CD4-positive, alpha-beta T cell treated with Interleukin-17A for 4 hours (primary cell): ENCODE measurements at regions not wholly inside any gene's neighbourhood (a gene's known extent, or its start where the extent isn't known, plus 50 kb on each side); places are given as distances from the start of the nearest gene placed in this dataset.
"Not testable (repeated sequence)": the region's sequence is repeated elsewhere in the genome, so short reads cannot be mapped to it uniquely, and the experiment has no call there.

Source experiments
- DNase-seq: peaks from one replicate; pipeline ENCODE4 v3.0.0-alpha.2; 2020; ENCODE audit warnings: mixed read lengths

DNA sequence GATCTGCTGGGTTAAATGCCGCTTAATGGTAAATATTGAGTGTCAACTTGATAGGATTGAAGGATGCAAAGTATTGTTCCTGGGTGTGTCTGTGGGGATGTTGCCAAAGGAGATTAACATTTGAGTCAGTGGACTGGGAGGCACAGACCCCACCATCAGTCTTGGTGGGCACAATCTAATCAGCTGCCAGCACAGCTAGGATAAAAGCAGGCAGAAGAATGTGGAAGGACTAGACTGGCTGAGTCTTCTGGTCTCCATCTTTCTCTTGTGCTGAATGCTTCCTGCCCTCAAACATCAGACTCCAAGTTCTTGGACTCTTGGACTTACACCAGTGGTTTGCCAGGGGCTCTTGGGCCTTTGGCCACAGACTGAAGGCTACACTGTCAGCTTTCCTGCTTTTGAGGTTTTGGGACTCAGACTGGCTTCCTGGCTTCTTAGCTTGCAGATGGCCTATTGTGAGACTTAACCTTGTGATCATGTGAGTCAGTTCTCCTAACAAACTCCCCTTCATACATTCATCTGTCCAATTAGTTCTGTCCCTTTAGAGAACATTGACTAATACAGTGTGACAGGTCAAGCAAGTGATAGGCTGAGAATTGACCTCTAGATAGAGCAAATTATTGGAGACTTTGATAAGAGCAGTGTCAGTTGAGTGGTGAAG, 332.5 kb downstream of the DLEU7 start:
- not testable (repeated sequence) for DNase-seq

GRCh38 chr13:50511877-50512341, 331.6 kb downstream of the DLEU7 start:
- DNase-seq: no peak

DNA sequence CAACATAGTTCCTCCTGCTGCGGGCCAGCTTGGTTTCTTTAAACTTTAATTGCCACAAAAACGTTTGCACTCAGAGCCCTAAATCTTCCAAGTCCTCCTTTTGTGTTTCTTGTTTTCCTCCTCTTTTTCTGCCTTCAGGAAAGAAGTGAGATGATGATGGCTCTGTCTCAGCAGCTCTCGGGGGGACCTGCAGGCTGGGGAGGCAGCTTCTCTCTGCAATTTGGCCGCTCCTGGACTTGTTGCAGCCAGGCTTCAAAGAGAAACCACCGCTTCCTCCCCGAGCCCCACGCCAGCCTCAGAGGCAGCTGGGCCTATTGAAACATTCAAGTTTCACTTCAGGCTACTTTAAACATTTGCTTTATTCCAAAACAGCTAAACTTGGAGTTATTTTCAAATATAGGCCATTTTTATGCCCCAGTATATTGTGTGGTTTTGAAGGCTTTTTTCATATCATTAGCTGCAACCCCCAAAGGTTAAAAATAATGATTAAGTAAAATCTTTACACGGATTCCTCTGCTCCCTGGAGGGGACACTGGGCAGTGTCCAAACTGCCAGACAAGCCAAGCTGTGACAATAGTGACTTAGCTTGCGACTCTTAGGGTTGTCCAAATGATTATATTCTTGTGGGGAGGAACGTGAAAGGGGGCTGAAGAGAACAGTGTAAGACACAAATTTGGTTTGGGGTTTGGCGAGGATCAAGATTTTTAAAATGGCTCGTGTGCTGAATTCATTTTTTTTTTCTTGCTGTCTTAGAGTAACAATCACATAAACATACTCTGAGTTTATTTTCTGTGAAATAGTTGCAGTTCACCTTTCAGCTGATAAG, 330.8 kb downstream of the DLEU7 start:
- DNase-seq: peak; percentile 58

- no peak for DNase-seq
Observed at GRCh38 chr13:50513300-50513877, 330.1 kb downstream of the DLEU7 start.

- no peak for DNase-seq
Observed at GRCh38 chr13:50514249-50514648, 329.2 kb downstream of the DLEU7 start.

GRCh38 chr13:50518131-50518530, 325.4 kb downstream of the DLEU7 start:
- DNase-seq: no peak

GRCh38 chr13:50518781-50519201, 324.7 kb downstream of the DLEU7 start:
- DNase-seq: no peak

- no peak for DNase-seq
Observed at GRCh38 chr13:50519866-50520265, 323.6 kb downstream of the DLEU7 start.

DNA sequence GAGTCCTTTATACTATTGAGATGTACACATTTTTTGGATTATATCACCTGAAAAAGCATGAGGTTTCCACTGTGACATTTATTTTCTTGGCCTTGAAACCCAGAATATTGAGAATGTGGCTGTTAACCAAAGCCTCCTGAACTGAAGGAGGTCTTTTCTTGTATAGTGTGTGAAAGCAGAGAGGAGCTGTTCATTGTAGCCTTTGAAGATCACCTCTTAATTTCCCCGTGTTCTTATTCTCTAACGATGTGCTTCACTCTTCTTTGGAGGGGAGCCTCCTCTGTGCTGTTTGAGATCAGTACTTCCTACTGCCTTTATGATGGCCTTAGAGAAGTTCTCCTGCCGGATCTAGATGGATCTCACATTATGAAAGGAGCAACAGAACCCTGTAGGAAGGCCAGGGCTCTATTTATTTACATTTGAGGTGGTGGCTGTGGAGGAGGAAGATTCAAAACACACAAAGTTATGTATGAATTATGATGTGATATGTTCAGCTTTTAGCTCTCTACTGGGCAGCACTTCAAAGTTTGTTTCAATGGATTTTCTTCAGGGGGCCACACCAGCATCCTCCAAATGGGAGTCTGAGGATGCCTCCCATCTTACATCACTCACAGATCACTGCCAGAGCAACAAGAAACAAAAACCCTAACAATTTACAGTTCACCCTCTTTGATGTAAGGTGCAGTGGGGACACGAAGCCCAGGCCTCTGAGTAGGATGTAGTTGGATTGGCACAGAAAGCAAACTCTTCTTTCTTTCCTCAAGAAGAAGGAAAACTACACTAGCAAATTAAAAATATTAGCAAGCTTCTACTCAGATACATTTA, 322.3 kb downstream of the DLEU7 start:
- DNase-seq: no peak

DNA sequence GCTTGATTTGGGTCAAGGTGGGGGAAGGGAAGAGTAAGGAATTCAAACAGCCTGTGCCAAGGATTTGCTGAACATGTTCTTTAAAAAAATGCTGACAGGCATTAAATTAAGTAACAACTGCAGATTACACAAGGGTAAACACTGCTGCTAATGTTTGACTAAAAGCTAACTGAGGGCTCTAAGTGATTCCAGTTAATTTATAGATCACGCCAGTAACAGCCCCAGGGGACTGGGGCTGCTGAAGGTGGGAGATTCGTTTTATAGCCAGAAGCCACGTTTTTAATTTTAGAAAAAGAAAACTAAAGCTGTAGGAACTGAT, 321.7 kb downstream of the DLEU7 start:
- no peak for DNase-seq

DNA sequence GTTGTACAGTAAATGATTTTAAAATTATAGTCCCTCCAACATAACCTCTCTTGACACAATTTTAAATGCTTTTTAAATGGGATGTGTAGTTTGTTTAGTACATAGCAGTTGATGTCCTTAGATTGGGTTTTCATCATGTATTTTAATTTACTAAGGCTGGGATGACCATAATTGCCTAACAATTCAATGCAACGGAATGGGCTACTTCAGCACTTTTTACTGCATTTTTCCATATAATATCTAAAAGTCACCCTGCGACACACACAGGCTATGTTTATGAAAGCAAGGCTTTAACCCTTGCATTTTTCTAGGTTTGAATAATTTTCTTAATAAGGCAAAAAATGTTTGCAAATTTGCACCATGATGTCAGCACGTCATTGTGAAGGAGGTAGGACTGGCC, 321.0 kb downstream of the DLEU7 start:
- no peak for DNase-seq

DNA sequence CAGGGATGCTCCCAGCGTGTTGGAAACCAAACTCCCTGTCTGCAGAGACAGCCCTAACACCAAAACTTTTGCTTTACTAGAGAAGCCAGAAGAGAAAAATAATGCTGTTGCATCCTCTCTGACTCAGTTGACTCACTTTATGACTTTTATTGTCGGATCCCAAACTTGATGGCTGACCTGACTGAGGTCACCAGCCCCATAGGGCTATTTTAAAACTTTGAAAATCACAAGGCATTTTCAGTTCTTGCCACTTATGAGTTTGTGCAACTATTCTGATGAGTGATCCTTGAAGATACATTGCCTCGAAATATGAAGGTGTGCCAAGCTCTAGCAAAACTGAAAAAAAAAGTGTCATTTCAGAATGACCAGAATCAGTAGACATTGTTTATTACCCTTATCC, 320.2 kb downstream of the DLEU7 start:
- DNase-seq: no peak

- DNase-seq: no peak
Observed at GRCh38 chr13:50524560-50524959, 318.9 kb downstream of the DLEU7 start.

DNA sequence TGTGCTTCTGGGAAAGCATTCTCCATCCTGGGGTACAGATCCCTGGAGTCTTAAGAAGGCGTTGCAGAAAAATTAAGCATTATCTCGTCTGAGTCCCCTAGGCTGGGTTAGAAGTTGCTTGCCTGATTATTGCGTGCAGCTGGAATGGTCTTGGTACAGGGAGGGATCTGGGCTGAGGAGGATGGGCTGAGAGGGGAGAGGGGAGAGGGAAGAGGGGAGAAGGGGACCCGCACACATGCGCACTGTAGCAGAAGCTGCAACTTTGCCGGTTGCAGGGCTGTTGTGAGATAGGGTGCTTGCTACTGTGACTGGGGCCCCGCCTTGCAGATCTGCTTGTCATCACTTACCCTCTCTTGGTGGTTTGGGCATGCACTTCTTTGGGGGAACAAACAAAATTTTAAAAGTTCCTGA, 316.8 kb downstream of the DLEU7 start:
- no peak for DNase-seq

- DNase-seq: no peak
Observed at GRCh38 chr13:50527188-50527587, 316.3 kb downstream of the DLEU7 start.

- DNase-seq: no peak
Observed at GRCh38 chr13:50527612-50528509, 315.6 kb downstream of the DLEU7 start.

DNA sequence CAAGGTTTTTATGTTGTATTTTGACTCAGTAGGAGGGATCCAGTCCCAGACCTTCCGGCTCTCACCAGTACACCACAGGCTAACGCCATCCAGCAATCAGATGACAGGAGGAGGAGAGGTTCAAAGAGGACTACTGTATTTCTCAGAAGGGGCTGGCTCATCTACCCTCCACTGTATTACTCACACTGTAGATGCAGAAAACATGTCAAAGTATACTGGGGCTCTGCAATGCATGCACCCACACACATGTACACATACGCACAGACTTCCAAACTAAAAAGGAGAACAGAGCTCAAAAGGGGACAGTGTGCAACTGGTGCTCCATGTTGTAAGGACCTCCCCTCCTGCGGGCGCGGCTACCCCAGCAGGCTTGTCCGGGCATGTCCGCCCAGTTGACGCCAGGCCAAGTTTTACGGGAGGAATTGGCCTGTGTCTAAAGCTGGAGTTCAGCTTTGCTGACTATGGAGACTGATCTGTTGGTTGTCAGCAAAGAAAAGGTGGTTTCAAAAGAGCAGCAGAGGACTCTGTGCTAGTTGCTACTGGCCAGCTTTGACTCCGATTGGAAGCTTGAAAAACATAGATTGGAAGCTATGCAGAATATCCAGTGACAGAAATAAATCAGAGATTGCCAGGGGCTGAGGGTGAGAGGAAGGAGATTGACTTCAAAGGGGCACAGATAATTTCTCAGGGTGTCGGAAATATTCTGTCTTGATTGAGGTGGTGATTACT, 314.2 kb downstream of the DLEU7 start:
- no peak for DNase-seq

DNA sequence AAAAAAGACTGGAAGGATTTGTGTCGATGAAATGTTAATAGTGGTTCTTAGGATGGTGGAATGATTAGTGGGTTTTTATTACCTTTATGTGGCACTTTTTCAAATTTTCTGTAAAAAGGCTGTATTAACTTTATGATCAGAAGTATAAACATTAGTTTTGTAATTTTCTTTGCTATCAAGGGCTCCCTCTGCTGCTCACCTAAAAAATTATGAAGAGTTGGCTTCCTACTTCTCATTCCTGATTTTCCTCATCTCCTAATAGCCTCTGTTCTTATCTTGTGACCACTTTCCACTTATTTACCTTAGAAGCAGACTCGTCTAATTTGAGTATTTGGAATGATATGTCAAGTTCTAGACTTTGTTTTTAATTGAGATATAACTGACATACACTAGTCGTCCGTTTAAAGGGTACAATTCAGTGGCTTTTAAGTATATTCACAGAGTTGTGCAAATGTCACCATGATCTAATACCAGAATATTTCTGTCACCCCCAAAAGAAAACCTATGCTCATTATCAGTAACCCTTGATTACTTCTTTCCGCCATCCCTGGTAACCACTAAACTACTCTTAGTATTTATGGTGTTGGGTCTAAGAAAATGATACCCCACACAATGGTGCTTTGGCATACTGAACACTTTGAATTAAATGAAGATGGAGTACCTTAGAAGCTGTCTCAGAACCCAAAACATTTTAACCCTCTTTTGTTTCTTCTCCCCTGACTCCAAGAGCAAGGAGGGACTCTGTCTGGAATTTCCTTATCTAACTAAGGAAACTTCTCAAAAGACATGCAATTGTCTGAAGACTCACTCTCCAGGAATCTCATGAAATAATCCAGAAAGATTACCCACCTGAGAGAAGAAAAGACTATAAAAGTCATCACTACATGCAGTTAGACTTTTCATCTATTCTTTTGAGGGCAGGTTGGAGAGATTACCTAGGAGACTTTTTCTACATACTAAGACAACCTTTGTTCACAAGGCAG, 311.3 kb downstream of the DLEU7 start:
- no peak for DNase-seq

DNA sequence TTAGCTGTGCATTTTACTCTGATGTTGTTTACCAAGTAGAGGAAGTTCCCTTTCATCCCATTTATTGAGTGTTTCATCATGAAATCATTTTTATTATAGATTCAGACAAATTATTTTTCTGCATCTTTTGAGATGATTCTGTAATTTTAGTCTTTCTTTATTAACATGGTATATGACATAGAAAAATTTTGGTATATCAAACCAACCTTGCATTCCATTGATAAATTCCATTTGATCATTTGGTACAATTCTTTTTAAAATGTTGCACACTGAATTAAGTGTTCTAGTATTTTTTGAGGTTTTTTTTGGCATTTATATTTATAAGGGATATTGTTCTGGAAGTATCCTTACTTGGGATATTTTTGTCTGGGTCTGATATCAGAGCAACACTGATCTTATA, 308.4 kb downstream of the DLEU7 start:
- DNase-seq: no peak

GRCh38 chr13:50537029-50537428, 306.5 kb downstream of the DLEU7 start:
- DNase-seq: no peak
